Upper lobe of left lung (tissue), 4 donors: ENCODE measurements at regions not wholly inside any gene's neighbourhood (a gene's known extent, or its start where the extent isn't known, plus 50 kb on each side); places are given as distances from the start of the nearest gene placed in this dataset.

Experiments used
- POLR2A ChIP-seq, 4 donors: fragments of 450-650 bp; IDR thresholded peaks; one replicate each; pipeline ENCODE4 v1.5.1; 2016 to 2017; ENCODE audit warnings: antibody characterized with exemption in 4 of 4, mild to moderate bottlenecking in 2 of 4
- POLR2AphosphoS5 ChIP-seq, 2 donors: sonication (generic); formaldehyde crosslinking; IDR thresholded peaks; one replicate each; pipeline ENCODE4 v1.5.1; 2017; ENCODE audit warnings: antibody characterized with exemption in 2 of 2
- TF ChIP-seq, protein P1 (sequence below), 6 experiments: fragments of 450-650 bp in 4 of 6; fragments of 200-600 bp in 2 of 6; sonication (generic) in 2 of 6; IDR thresholded peaks; one replicate each; pipeline ENCODE4 v1.5.1; 2016 to 2019; ENCODE audit warnings: antibody characterized with exemption in 6 of 6

GRCh38 chr15:26126819-26127387 is 263.8 kb upstream of the ATP10A start:
- TF ChIP-seq POLR2AphosphoS5 (IDR thresholded peaks at IDR 0.05) (no peak), POLR2A (IDR thresholded peaks at IDR 0.05) (no peak)
- TF ChIP-seq, protein P1, sequence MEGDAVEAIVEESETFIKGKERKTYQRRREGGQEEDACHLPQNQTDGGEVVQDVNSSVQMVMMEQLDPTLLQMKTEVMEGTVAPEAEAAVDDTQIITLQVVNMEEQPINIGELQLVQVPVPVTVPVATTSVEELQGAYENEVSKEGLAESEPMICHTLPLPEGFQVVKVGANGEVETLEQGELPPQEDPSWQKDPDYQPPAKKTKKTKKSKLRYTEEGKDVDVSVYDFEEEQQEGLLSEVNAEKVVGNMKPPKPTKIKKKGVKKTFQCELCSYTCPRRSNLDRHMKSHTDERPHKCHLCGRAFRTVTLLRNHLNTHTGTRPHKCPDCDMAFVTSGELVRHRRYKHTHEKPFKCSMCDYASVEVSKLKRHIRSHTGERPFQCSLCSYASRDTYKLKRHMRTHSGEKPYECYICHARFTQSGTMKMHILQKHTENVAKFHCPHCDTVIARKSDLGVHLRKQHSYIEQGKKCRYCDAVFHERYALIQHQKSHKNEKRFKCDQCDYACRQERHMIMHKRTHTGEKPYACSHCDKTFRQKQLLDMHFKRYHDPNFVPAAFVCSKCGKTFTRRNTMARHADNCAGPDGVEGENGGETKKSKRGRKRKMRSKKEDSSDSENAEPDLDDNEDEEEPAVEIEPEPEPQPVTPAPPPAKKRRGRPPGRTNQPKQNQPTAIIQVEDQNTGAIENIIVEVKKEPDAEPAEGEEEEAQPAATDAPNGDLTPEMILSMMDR (IDR thresholded peaks at IDR 0.05) = no peak
